PFSK-1 (cell line): ENCODE measurements at regions not wholly inside any gene's neighbourhood (a gene's known extent, or its start where the extent isn't known, plus 50 kb on each side); places are given as distances from the start of the nearest gene placed in this dataset.

Experiments
- FOXP2 ChIP-seq: optimal IDR thresholded peaks from 2 replicates; pipeline ENCODE3; 2011; ENCODE audit warnings: borderline replicate concordance, control low read depth, inconsistent platforms; ENCODE audit not compliant: insufficient read depth; ENCODE audit errors: extremely low read length, extremely low read depth
- POLR2AphosphoS5 ChIP-seq: IDR thresholded peaks from 2 replicates; pipeline ENCODE4 v1.6.1; 2012; ENCODE audit warnings: low read depth, mild to moderate bottlenecking, control low read depth, low read length, moderate library complexity
- REST ChIP-seq, 2 experiments: IDR thresholded peaks; 2 replicates each; pipeline versions ENCODE4 v1.6.1 to v1.8.0; 2011 to 2012; ENCODE audit warnings: low read depth in 2 of 2, low read length in 2 of 2, control low read depth in 1 of 2, inconsistent platforms in 1 of 2, mild to moderate bottlenecking in 1 of 2, moderate library complexity in 1 of 2; ENCODE audit not compliant: insufficient read depth in 1 of 2
- SIN3A ChIP-seq: IDR thresholded peaks from 2 replicates; pipeline ENCODE4 v1.6.1; 2012; ENCODE audit warnings: mild to moderate bottlenecking, low read length, moderate library complexity, borderline replicate concordance; ENCODE audit not compliant: insufficient read depth
- TAF1 ChIP-seq: IDR thresholded peaks from 2 replicates; pipeline ENCODE4 v1.6.1; 2012; ENCODE audit warnings: low read length, control low read depth, borderline replicate concordance; ENCODE audit not compliant: insufficient read depth

GRCh38 chr3:193764959-193765358, 172.0 kb downstream of the OPA1 start:
- no peak for TF ChIP-seq TAF1
- TF ChIP-seq POLR2AphosphoS5, result no peak
- no peak for TF ChIP-seq REST (IDR thresholded peaks at IDR 0.05; ENCODE audit: insufficient read depth in 1 of 2, low read depth in 2 of 2, low read length in 2 of 2)
- no peak for TF ChIP-seq FOXP2
- no peak for TF ChIP-seq SIN3A

DNA sequence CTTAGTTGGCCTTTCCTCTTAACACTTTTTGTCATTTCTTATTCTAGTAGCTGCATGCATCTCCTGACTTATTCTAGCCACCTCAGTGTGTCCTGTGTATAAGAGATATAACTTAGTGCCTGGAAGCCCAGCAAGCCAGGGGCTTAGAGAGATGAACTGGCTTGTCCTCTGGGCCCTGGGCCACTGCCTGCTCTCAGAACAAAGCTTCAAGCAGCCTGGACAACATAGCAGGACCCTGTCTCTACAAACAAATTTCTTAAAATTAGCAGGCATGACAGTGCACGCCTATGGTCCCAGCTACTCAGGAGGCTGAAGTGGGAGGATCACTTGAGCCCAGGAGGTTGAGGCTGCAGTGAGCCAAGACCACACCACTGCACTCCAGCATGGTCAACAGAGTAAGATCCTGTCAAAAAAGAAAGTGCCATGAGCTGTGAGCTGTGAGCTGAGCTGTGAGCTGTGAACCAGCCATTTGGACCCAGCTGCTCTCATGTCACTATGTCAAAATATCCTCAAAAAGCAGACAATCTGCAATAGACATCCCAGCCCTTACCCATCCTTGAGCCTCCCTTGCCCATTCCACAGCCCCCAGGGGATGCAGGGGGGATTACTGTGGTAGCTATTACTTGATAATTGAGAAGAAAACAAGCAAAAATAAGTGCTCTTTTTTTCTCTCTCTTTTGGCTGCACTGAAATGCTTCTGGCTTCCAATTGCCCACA, 174.5 kb downstream of the OPA1 start:
- TF ChIP-seq SIN3A (no peak), FOXP2 (no peak), TAF1 (no peak)

- TF ChIP-seq TAF1 (no peak), FOXP2 (no peak), SIN3A (no peak), REST (IDR thresholded peaks at IDR 0.05; ENCODE audit: insufficient read depth in 1 of 2, low read depth in 2 of 2, low read length in 2 of 2) (no peak), POLR2AphosphoS5 (no peak)
These were observed 175.0 kb downstream of the OPA1 start for GRCh38 chr3:193768070-193768394.

- no peak for TF ChIP-seq FOXP2
- TF ChIP-seq REST (IDR thresholded peaks at IDR 0.05; ENCODE audit: insufficient read depth in 1 of 2, low read depth in 2 of 2, low read length in 2 of 2), result no peak
- no peak for TF ChIP-seq SIN3A
- TF ChIP-seq POLR2AphosphoS5, result no peak
- no peak for TF ChIP-seq TAF1
These were observed 176.4 kb downstream of the OPA1 start for GRCh38 chr3:193769437-193769836.

GRCh38 chr3:193771011-193771652, 178.1 kb downstream of the OPA1 start:
- TF ChIP-seq REST (IDR thresholded peaks at IDR 0.05; ENCODE audit: insufficient read depth in 1 of 2, low read depth in 2 of 2, low read length in 2 of 2) (no peak), POLR2AphosphoS5 (no peak), TAF1 (no peak), FOXP2 (no peak), SIN3A (no peak)
